Neuronal stem cell (in vitro differentiated cells): ENCODE measurements at regions not wholly inside any gene's neighbourhood (a gene's known extent, or its start where the extent isn't known, plus 50 kb on each side); places are given as distances from the start of the nearest gene placed in this dataset.

Experiments
- DNase-seq: peaks from one replicate; pipeline ENCODE4 v3.0.0-alpha.2; 2013; ENCODE audit warnings: low spot score
- H2AFZ ChIP-seq: one replicate; pipeline ENCODE4 v1.6.1; 2013; ENCODE audit warnings: mild to moderate bottlenecking, low read length, inconsistent platforms
- H2AK5ac ChIP-seq: 2 replicates; pipeline ENCODE4 v1.6.1; 2013; ENCODE audit warnings: low read depth, mild to moderate bottlenecking, inconsistent platforms, low read length, moderate library complexity, mixed read lengths
- H2BK120ac ChIP-seq: 2 replicates; pipeline ENCODE4 v1.6.1; 2013; ENCODE audit warnings: low read depth, mild to moderate bottlenecking, inconsistent platforms, low read length, moderate library complexity, mixed read lengths
- H2BK12ac ChIP-seq: one replicate; pipeline ENCODE4 v1.6.1; 2013; ENCODE audit warnings: low read length, inconsistent platforms
- H2BK15ac ChIP-seq: 2 replicates; pipeline ENCODE4 v1.6.1; 2013; ENCODE audit warnings: mild to moderate bottlenecking, low read length, inconsistent platforms, mixed read lengths
- H2BK5ac ChIP-seq: one replicate; pipeline ENCODE4 v1.6.1; 2013; ENCODE audit warnings: inconsistent platforms, mild to moderate bottlenecking, low read length, moderate library complexity
- H3K14ac ChIP-seq: one replicate; pipeline ENCODE4 v1.6.1; 2013; ENCODE audit warnings: low read length, inconsistent platforms
- H3K18ac ChIP-seq: 2 replicates; pipeline ENCODE4 v1.6.1; 2013; ENCODE audit warnings: low read length, inconsistent platforms
- H3K23ac ChIP-seq: 2 replicates; pipeline ENCODE4 v1.6.1; 2013; ENCODE audit warnings: low read depth, mild to moderate bottlenecking, mixed read lengths, low read length, inconsistent platforms; ENCODE audit not compliant: poor library complexity
- H3K27ac ChIP-seq: replicated peaks from 3 replicates; pipeline ENCODE4 v1.5.1; 2013; ENCODE audit warnings: low read length, inconsistent platforms
- H3K27me3 ChIP-seq, 3 experiments: 2 replicates each; pipeline ENCODE4 v1.6.1; 2013; ENCODE audit warnings: low read length in 3 of 3, mild to moderate bottlenecking in 2 of 3, inconsistent platforms in 1 of 3, low read depth in 1 of 3, mixed read lengths in 1 of 3, moderate library complexity in 1 of 3; ENCODE audit not compliant: control insufficient read depth in 3 of 3, insufficient read depth in 3 of 3
- H3K36me3 ChIP-seq, 2 donors: replicated peaks in 1 of 2; 2 replicates each; pipeline ENCODE4 v1.6.1; 2013; ENCODE audit warnings: low read length in 2 of 2; ENCODE audit not compliant: control insufficient read depth in 2 of 2, insufficient read depth in 2 of 2
- H3K4ac ChIP-seq: 2 replicates; pipeline ENCODE4 v1.6.1; 2013; ENCODE audit warnings: inconsistent platforms, mild to moderate bottlenecking, low read length, moderate library complexity
- H3K4me1 ChIP-seq, 2 donors: 1 replicate in 1 of 2; 2 replicates in 1 of 2; pipeline ENCODE4 v1.6.1; 2013; ENCODE audit warnings: low read length in 2 of 2, low read depth in 1 of 2; ENCODE audit not compliant: control insufficient read depth in 2 of 2, insufficient read depth in 1 of 2
- H3K4me2 ChIP-seq: one replicate; pipeline ENCODE4 v1.6.1; 2013; ENCODE audit warnings: mild to moderate bottlenecking, low read length, inconsistent platforms; ENCODE audit not compliant: insufficient read depth, poor library complexity, severe bottlenecking
- H3K4me3 ChIP-seq, 2 donors: 2 replicates each; pipeline ENCODE4 v1.5.1; 2013; ENCODE audit warnings: low read length in 2 of 2, mild to moderate bottlenecking in 2 of 2, inconsistent platforms in 1 of 2, moderate library complexity in 1 of 2
- H3K79me1 ChIP-seq: one replicate; pipeline ENCODE4 v1.6.1; 2013; ENCODE audit warnings: low read depth, mild to moderate bottlenecking, inconsistent platforms, low read length, moderate library complexity
- H3K9ac ChIP-seq: one replicate; pipeline ENCODE4 v1.6.1; 2013; ENCODE audit warnings: mild to moderate bottlenecking, low read depth, low read length, inconsistent platforms; ENCODE audit not compliant: poor library complexity
- H3K9me3 ChIP-seq, 2 donors: replicated peaks in 1 of 2; 2 replicates each; pipeline versions ENCODE3 to v1.6.1; 2013; ENCODE audit warnings: low read length in 2 of 2, mild to moderate bottlenecking in 2 of 2, inconsistent platforms in 1 of 2, low read depth in 1 of 2, mixed read lengths in 1 of 2, moderate library complexity in 1 of 2; ENCODE audit not compliant: control insufficient read depth in 2 of 2, insufficient read depth in 1 of 2
- H4K8ac ChIP-seq: one replicate; pipeline ENCODE4 v1.6.1; 2013; ENCODE audit warnings: low read depth, mild to moderate bottlenecking, inconsistent platforms, low read length, moderate library complexity
- H4K91ac ChIP-seq: one replicate; pipeline ENCODE4 v1.6.1; 2013; ENCODE audit warnings: low read length, low read depth, mild to moderate bottlenecking, inconsistent platforms; ENCODE audit not compliant: poor library complexity
- WGBS, 2 donors: extraction: QIAGEN DNeasy Blood & Tissue Kit; methylation state at CpG; one replicate each; pipeline ENCODE4 v1.1.7; 2013; ENCODE audit warnings: missing lambda C conversion rate in 2 of 2, mixed read lengths in 1 of 2; ENCODE audit not compliant: insufficient read length in 2 of 2, insufficient replicate concordance in 1 of 2; ENCODE audit errors: extremely low coverage in 2 of 2; 5-methylcytosine and 5-hydroxymethylcytosine counted together

GRCh38 chr10:91691981-91692380, 59.1 kb upstream of the PPP1R3C start:
- Histone ChIP-seq H3K27ac (no peak overlapping the region), H2BK5ac (no peak overlapping the region), H2AFZ (no peak overlapping the region), H2BK15ac (no peak overlapping the region), H3K4me2 (no peak overlapping the region), H2AK5ac (no peak overlapping the region), H4K8ac (no peak overlapping the region), H3K27me3 (no peaks in the 10 kb centered on the region), H3K4ac (no peak overlapping the region), H2BK12ac (no peak overlapping the region), H3K9ac (no peak overlapping the region), H3K23ac (no peak overlapping the region), H3K4me1 (peaks cover 0 to 2% of the 10 kb centered on the region in 2 donors), H3K14ac (no peak overlapping the region), H3K9me3 (no peaks in the 10 kb centered on the region), H2BK120ac (no peak overlapping the region), H3K79me1 (no peaks in the 10 kb centered on the region), H3K4me3 (no peak overlapping the region), H4K91ac (no peak overlapping the region), H3K18ac (no peak overlapping the region), H3K36me3 (no peaks in the 10 kb centered on the region)
- no peak for DNase-seq
- WGBS, 2 donors = no CpG with 5 or more reads among the region's 6 CpGs

DNA sequence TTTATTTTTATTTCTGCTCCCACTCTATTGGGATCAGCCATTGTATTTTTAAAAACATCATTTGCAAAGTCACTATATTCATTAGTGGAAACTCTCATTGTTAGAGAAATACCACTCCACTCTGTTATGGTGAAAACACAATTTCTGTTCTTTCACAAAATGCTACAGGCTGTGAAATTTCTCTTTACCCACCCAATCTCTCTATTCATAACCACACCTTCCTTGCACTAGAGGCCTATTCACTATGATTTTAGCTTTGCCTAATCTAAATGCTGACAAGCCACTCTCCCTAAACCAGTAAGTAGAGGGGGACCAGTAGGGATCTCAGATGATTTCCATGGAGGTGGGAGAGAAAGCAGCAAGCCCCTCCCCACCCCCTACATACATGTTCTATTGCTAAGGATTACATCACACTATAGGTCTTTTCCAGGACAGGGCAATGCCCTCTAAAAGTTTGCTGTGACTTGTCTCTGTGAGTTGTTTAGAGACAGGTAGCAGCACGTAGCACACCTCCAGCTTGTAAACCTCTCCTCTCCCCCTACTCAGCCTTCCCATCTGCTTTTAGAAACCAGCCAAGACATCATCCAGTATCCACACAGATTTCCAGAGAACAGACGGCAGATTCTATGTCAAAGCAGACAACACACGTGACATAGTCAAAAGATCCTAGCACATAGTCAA, 58.3 kb upstream of the PPP1R3C start:
- no peaks in the 10 kb centered on the region for H3K36me3 ChIP-seq
- H3K4me2 ChIP-seq = no peak overlapping the region
- H3K4ac ChIP-seq = no peak overlapping the region
- no peak overlapping the region for H2BK15ac ChIP-seq
- H3K4me1 ChIP-seq = peaks cover 0 to 2% of the 10 kb centered on the region in 2 donors
- WGBS, 2 donors = no CpG with 5 or more reads among the region's 3 CpGs
- no peaks in the 10 kb centered on the region for H3K79me1 ChIP-seq
- no peak overlapping the region for H2AK5ac ChIP-seq
- H2BK120ac ChIP-seq = no peak overlapping the region
- no peak for DNase-seq
- H3K14ac ChIP-seq = no peak overlapping the region
- H3K27ac ChIP-seq = no peak overlapping the region
- H3K27me3 ChIP-seq = no peaks in the 10 kb centered on the region
- no peak overlapping the region for H4K91ac ChIP-seq
- H2BK12ac ChIP-seq = no peak overlapping the region
- H3K18ac ChIP-seq = no peak overlapping the region
- no peak overlapping the region for H2BK5ac ChIP-seq
- H3K9me3 ChIP-seq = no peaks in the 10 kb centered on the region
- H3K23ac ChIP-seq = no peak overlapping the region
- H3K4me3 ChIP-seq = no peak overlapping the region
- H4K8ac ChIP-seq = no peak overlapping the region
- H3K9ac ChIP-seq = no peak overlapping the region
- no peak overlapping the region for H2AFZ ChIP-seq

DNA sequence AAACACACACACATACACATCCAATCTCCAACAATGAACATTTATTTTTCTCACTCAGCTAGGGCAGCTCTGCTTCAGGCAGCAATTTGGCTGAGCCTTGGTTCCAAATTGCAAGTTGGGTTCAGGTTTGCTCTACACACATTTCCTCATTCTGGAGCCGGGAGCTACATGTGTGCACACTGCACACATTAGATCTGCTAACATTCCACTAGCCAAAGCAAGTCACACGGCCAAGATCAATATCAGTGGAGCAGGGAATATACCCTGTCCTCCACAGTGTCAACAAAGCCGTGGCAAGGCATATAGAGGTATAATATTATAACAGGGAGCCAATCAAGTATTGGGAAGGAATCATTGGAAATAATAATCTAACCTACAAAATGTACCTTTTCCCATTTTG, 57.5 kb upstream of the PPP1R3C start:
- H3K23ac ChIP-seq = no peak overlapping the region
- H3K27ac ChIP-seq = no peak overlapping the region
- H3K36me3 ChIP-seq = no peaks in the 10 kb centered on the region
- H2AFZ ChIP-seq = no peak overlapping the region
- DNase-seq = no peak
- no peak overlapping the region for H2AK5ac ChIP-seq
- no peak overlapping the region for H4K91ac ChIP-seq
- H3K9ac ChIP-seq = no peak overlapping the region
- H3K79me1 ChIP-seq = no peaks in the 10 kb centered on the region
- WGBS, 2 donors = no CpG with 5 or more reads among the region's 3 CpGs
- H2BK5ac ChIP-seq = no peak overlapping the region
- H3K18ac ChIP-seq = no peak overlapping the region
- H3K14ac ChIP-seq = no peak overlapping the region
- no peak overlapping the region for H2BK120ac ChIP-seq
- H3K4me2 ChIP-seq = no peak overlapping the region
- peaks cover 0 to 2% of the 10 kb centered on the region in 2 donors for H3K4me1 ChIP-seq
- H3K27me3 ChIP-seq = no peaks in the 10 kb centered on the region
- H2BK12ac ChIP-seq = no peak overlapping the region
- H3K4ac ChIP-seq = no peak overlapping the region
- H3K4me3 ChIP-seq = no peak overlapping the region
- H3K9me3 ChIP-seq = no peaks in the 10 kb centered on the region
- H2BK15ac ChIP-seq = no peak overlapping the region
- no peak overlapping the region for H4K8ac ChIP-seq

GRCh38 chr10:91689731-91690168, 56.9 kb upstream of the PPP1R3C start:
- Histone ChIP-seq H4K91ac (no peak overlapping the region), H3K23ac (no peak overlapping the region), H3K79me1 (no peaks in the 10 kb centered on the region), H3K27ac (no peak overlapping the region), H3K14ac (no peak overlapping the region), H2AK5ac (no peak overlapping the region), H3K36me3 (no peaks in the 10 kb centered on the region), H3K27me3 (no peaks in the 10 kb centered on the region), H3K4me3 (no peak overlapping the region), H2BK15ac (no peak overlapping the region), H2BK5ac (no peak overlapping the region), H3K9me3 (no peaks in the 10 kb centered on the region), H2BK12ac (no peak overlapping the region), H3K4me2 (no peak overlapping the region), H2BK120ac (no peak overlapping the region), H3K4ac (peak overlapping the region; percentile 54), H2AFZ (no peak overlapping the region), H4K8ac (no peak overlapping the region), H3K18ac (no peak overlapping the region), H3K9ac (peak overlapping the region; percentile 60), H3K4me1 (peaks cover 0 to 2% of the 10 kb centered on the region in 2 donors)
- WGBS, 2 donors = no CpG with 5 or more reads among the region's 2 CpGs
- no peak for DNase-seq
